ENCODE measurements at regions not wholly inside any gene's neighbourhood (a gene's known extent, or its start where the extent isn't known, plus 50 kb on each side); places are given as distances from the start of the nearest gene placed in this dataset.
"Not testable (repeated sequence)": the region's sequence is repeated elsewhere in the genome, so short reads cannot be mapped to it uniquely, and the experiment has no call there.

DNA sequence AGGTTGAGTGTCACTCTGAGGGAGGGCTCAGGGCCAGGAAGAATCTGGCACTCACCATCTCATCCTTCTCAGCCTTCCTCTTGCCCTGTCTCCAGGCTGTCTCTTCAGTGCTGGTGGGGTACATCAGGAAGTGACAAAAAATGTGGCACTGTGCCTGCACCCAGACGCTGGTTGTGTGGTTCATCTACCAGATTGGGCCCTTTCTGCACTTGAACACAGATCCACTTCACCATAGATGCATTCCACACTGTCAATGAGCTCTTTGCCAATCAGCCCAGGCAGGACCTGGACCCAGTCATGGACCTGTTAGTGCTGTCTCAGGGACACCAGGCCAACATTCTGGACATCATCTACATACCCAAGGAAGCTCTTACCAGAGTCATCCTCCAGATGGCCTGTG is 247.7 kb downstream of the CWH43 start:
- not testable (repeated sequence) for H3K9me3 Mint-ChIP-seq; H3K27me3 Mint-ChIP-seq; H3K36me3 Mint-ChIP-seq (ENCODE audit: low read depth); H3K4me1 Mint-ChIP-seq (ENCODE audit: low read depth); H3K27ac Mint-ChIP-seq; H3K4me3 Mint-ChIP-seq

DNA sequence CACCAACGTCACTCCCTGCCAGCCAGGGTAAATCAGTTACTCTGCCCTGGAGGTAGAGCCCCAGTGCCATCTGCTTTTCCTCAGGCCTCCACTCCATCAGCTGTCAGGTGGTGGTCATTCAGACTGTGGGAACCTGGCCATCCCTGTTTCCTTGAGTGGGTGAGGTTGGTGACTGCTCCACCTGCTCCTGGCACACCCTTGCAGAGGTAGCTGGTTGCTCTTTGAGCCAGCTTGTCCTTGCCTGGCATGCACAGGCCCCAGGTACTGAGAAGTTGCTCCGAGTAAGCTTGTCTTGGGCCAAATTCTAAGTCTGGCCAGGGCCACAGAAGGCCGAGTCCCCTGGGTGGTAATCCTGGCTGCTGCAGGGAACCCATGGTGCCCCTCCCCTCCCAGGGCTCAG is 248.3 kb downstream of the CWH43 start:
- not testable (repeated sequence) for H3K27me3 Mint-ChIP-seq; H3K4me1 Mint-ChIP-seq (ENCODE audit: low read depth); H3K9me3 Mint-ChIP-seq

DNA sequence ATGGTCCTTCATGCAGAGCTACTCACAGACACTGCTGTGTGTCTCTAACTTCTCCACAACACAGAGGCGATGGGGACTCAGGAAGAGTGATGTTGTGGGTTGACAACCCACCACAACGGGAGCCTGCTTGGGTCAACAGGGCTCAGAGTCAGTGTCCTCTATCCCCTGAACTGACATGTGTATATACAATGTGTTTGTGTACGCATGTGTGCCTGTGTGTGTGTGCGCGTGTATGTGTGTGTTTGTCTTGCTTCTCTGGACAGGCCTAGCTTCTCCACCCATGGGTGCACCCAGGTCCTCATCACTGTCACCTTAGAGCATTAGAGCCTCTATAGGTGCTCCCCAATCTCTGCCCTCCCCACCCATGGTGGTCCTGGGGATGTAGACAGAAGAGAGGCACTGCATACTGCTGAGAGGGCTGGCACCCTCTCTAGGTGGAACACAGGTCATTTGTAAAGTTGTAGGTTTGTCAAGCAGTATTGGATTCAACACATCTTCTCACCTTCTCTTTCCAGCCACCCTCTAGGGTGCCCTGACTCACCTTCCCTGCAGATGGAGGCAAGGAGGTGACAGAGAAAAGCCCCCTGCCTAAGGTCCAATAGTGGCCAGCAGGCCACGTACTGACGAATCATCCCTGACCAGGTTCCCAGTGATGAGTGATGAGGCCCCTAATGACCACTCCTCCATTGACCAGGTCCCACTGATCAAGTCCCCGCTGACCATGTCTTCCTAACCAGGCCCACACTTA is 249.5 kb downstream of the CWH43 start:
- not testable (repeated sequence) for H3K4me3 Mint-ChIP-seq; H3K4me1 Mint-ChIP-seq (ENCODE audit: low read depth); H3K27ac Mint-ChIP-seq; H3K36me3 Mint-ChIP-seq (ENCODE audit: low read depth); H3K9me3 Mint-ChIP-seq; H3K27me3 Mint-ChIP-seq

More for the DNA sequence above, 248.3 kb downstream of the CWH43 start:
- not testable (repeated sequence) for H3K27ac Mint-ChIP-seq; H3K4me3 Mint-ChIP-seq; H3K36me3 Mint-ChIP-seq (ENCODE audit: low read depth)

DNA sequence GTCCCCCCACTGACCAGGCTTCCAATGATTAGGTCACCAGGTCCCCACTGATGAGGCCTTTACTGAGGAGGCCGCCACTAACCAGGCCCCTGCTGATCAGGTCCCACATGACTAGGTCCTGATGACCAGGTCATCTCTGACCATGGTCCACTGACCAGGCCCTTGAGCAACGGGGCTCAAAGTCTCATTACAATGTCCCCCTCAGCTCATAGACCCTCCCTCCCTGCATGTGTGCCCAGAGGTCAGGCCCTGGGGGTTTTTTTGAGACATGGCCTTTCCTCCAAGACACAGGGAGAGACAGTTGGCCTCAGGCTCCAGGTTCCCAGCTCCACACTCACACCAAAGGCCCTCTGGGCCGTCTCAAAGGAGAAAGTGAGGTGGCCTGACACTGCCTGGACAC is 250.4 kb downstream of the CWH43 start:
- not testable (repeated sequence) for H3K9me3 Mint-ChIP-seq; H3K4me3 Mint-ChIP-seq; H3K36me3 Mint-ChIP-seq (ENCODE audit: low read depth); H3K27me3 Mint-ChIP-seq; H3K27ac Mint-ChIP-seq; H3K4me1 Mint-ChIP-seq (ENCODE audit: low read depth)

DNA sequence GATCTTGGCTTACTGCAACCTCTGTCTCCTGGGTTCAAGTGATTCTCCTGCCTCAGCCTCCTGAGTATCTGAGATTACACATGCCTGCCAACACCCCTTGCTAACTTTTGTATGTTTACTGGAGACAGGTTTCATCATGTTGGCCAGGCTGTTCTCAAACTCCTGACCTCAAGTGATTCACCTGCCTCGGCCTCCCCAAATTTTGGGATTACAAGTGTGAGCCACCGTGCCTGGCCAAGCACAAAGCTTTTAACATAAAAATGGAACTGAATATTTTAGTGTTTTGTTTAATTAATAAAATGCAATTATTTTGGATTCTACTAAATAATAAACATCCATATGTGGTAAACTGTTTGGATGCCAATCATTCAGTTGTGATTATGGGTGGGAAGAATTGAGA is 255.2 kb downstream of the CWH43 start:
- H3K9me3 Mint-ChIP-seq; H3K4me3 Mint-ChIP-seq; H3K4me1 Mint-ChIP-seq (ENCODE audit: low read depth); H3K36me3 Mint-ChIP-seq (ENCODE audit: low read depth); H3K27me3 Mint-ChIP-seq; H3K27ac Mint-ChIP-seq: not testable (repeated sequence)

DNA sequence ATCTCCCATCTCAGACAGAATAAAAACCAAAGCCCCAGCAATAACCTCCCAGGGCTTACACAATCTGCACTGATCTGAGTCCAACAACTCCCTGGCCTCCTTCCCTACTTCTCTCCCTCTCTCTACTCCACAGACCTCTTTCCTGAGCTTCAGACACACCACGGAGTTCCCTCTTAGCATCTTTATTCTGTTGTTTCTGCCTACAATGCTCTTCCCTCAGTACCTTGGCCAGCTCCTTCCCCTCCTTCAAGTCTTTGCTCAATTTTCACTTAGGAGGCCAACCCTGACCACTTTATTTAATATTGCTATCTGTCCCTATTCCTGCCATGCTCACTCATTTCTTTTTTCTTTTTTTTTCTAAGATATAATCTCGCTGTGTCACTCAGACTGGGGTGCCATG is 276.7 kb downstream of the CWH43 start:
- H3K27me3 Mint-ChIP-seq; H3K4me3 Mint-ChIP-seq; H3K9me3 Mint-ChIP-seq; H3K4me1 Mint-ChIP-seq (ENCODE audit: low read depth); H3K36me3 Mint-ChIP-seq (ENCODE audit: low read depth); H3K27ac Mint-ChIP-seq: not testable (repeated sequence)

DNA sequence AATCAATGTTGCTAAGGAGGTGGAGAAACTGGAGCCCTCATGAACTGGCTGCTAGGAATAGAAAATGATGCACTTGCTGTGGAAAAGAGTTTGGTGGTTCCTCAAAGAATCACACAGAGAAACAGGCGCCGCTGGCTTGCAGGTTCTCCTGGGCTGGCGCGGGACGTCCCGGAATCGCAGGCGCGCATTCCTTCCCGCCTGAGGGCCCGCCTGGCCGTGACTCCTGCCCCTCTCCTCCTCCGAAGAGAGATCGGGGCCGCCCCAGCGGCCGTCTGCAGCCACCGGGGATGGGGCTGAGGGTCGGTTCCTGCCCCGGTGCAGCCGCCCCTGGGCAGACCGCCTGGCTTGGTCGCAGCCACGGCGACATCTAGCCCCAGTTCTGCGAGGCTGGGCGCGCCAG is 284.4 kb downstream of the CWH43 start:
- not testable (repeated sequence) for H3K27ac Mint-ChIP-seq; H3K4me3 Mint-ChIP-seq; H3K27me3 Mint-ChIP-seq; H3K36me3 Mint-ChIP-seq (ENCODE audit: low read depth); H3K4me1 Mint-ChIP-seq (ENCODE audit: low read depth); H3K9me3 Mint-ChIP-seq

DNA sequence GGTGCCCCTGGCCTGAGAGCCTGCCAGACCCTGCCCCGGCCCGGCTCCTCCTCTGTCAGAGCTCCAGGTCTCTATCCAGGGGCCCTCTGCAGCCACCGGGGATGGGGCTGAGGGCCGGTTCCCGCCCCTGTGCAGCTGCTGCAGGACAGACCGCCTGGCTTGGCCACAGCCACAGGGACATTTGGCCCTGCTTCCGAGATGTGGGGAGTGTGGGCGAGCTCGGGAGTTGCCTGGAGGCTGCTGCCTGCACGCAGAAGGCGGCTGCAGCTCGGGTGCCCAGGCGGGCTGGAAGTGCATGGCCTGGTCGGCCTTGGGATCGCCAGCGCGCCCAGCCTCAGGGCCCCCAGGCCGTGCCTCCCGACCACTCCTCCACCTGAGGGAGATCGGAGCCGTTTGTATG is 284.8 kb downstream of the CWH43 start:
- H3K9me3 Mint-ChIP-seq; H3K27ac Mint-ChIP-seq; H3K36me3 Mint-ChIP-seq (ENCODE audit: low read depth); H3K4me1 Mint-ChIP-seq (ENCODE audit: low read depth); H3K27me3 Mint-ChIP-seq; H3K4me3 Mint-ChIP-seq: not testable (repeated sequence)

DNA sequence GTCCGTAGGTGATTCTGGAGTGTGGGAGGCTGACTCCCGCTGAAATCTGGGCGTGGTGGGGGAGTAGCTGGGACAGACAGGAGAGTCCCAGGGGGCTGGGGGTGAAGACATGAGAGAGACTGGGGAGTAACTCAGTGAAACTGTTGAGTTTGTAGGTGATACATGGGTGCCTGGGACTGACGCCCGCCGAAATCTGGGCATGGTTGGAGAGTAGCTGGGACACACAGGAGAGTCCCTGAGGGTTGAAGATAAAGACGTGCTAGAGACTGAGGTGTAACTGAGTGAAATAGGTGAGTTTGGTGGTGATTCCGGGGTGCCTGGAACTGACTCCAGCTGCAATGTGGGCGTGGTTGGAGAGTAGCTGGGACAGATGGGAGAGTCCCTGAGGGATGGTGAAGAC is 299.8 kb downstream of the CWH43 start:
- not testable (repeated sequence) for H3K27me3 Mint-ChIP-seq; H3K9me3 Mint-ChIP-seq; H3K27ac Mint-ChIP-seq; H3K4me3 Mint-ChIP-seq; H3K36me3 Mint-ChIP-seq (ENCODE audit: low read depth); H3K4me1 Mint-ChIP-seq (ENCODE audit: low read depth)

DNA sequence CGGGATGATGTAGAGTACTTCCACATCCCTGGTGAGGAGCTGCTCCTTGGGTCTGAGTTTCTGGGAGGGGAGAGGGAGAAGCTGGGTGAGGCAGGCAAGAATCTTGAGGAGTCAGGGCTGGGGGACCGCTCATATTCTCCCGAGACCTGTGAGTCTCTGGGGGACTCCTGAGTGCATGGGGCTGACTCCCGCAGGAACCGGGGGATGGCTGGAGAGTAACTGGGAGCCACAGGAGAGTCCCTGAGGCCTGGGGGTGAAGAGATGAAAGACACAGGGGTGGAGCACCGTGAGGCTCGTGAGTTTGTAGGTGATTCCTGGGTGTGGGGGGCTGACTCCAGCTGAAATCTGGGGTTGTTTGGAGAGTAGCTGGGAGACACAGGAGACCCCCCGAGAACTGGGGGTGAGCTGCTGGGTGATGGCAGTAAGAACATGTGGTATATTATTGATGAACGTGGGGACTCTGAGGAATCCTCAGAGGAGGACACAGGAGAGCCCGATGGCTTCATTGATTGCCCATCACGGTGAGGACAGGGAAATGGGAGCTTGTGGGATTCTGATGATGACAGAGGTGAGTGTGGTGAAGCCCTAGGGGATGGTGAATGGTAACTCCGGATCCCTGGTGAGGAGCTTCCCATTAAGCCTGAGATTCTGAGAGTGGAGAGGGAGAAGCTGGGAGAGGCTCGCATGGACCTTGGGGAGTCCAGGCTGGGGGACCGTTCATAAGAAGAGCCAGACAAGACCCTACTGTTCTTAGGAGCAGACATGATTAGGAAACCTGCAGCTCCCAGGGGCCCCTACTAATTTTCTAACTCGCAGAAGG is 301.1 kb downstream of the CWH43 start:
- not testable (repeated sequence) for H3K9me3 Mint-ChIP-seq; H3K27me3 Mint-ChIP-seq; H3K4me1 Mint-ChIP-seq (ENCODE audit: low read depth); H3K36me3 Mint-ChIP-seq (ENCODE audit: low read depth); H3K27ac Mint-ChIP-seq; H3K4me3 Mint-ChIP-seq

DNA sequence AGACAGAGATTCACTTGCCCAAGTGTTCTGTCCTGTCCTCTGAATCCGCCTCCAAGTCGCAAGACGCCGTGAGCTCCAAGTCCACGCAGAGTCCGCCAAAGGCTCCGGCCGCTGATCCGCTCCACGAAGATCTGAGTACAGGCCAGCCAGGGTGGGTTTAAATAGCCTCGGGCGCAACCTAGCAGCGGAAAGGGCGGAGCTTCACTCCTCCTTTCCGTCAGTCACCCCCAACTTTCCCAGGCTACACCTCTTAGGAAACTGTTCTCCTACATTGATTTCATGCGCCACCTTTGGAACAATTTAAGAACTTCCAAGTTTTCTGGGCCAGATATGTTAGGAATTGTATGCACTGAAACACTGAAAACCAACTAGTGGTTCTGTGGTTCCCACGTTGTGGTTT is 301.8 kb downstream of the CWH43 start:
- not testable (repeated sequence) for H3K36me3 Mint-ChIP-seq (ENCODE audit: low read depth); H3K27me3 Mint-ChIP-seq; H3K4me1 Mint-ChIP-seq (ENCODE audit: low read depth); H3K27ac Mint-ChIP-seq; H3K9me3 Mint-ChIP-seq; H3K4me3 Mint-ChIP-seq

DNA sequence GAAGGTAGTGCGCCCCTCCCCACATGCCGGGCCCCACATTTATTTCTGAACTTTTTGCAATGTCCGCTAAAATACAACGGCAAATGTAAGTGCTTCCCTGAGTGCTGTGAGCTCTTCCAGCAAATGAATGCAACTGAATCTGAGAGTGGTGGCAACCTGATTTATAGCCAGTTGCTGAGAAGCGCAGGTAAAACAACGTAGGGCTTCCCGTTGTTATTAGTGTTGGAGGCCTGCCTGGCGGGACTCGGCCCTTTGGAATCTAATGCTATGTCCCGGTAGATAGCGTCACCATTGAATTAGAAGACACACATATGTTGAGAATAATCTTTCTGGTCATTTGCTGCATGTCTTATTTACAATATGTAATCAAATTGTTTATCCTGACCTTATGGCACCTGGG is 302.7 kb downstream of the CWH43 start:
- not testable (repeated sequence) for H3K27me3 Mint-ChIP-seq; H3K36me3 Mint-ChIP-seq (ENCODE audit: low read depth); H3K9me3 Mint-ChIP-seq; H3K4me3 Mint-ChIP-seq; H3K27ac Mint-ChIP-seq; H3K4me1 Mint-ChIP-seq (ENCODE audit: low read depth)

DNA sequence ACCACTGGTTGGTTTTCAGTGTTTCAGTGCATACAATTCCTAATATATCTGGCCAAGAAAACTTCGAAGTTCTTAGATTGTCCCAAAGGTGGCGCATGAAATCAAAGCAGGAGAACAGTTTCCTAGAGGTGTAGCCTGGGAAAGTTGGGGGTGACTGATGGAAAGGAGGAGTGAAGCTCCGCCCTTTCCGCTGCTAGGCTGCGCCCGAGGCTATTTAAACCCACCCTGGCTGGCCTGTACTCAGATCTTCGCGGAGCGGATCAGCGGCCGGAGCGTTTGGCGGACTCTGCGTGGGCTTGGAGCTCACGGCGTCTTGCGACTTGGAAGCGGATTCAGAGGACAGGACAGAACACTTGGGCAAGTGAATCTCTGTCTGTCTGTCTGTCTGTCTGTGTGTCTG is 328.7 kb downstream of the CWH43 start:
- H3K27me3 Mint-ChIP-seq; H3K4me3 Mint-ChIP-seq; H3K27ac Mint-ChIP-seq; H3K36me3 Mint-ChIP-seq (ENCODE audit: low read depth); H3K4me1 Mint-ChIP-seq (ENCODE audit: low read depth): not testable (repeated sequence)
- peaks cover 14% of the 10 kb centered on the region for H3K9me3 Mint-ChIP-seq

DNA sequence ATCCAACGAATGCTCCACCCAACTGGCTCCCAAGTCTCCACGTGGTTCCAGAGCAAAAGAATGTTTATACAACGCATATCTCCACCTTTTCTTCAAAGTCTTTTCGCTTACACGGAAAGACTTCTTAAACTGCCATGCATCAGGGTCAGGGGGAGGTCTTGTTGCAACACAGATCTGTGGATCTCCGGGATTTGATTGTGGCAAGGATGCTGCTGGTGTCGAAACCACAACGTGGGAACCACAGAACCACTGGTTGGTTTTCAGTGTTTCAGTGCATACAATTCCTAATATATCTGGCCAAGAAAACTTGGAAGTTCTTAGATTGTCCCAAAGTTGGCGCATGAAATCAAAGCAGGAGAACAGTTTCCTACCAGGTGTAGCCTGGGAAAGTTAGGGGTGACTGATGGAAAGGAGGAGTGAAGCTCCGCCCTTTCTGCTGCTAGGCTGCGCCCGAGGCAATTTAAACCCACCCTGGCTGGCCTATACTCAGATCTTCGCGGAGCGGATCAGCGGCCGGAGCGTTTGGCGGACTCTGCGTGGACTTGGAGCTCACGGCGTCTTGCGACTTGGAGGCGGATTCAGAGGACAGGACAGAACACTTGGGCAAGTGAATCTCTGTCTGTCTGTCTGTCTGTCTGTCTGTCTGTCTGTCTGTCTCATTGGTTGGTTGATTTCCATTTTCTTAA is 334.8 kb downstream of the CWH43 start:
- H3K4me3 Mint-ChIP-seq; H3K27me3 Mint-ChIP-seq; H3K36me3 Mint-ChIP-seq (ENCODE audit: low read depth); H3K27ac Mint-ChIP-seq; H3K4me1 Mint-ChIP-seq (ENCODE audit: low read depth): not testable (repeated sequence)
- H3K9me3 Mint-ChIP-seq, result peaks cover 10% of the 10 kb centered on the region

DNA sequence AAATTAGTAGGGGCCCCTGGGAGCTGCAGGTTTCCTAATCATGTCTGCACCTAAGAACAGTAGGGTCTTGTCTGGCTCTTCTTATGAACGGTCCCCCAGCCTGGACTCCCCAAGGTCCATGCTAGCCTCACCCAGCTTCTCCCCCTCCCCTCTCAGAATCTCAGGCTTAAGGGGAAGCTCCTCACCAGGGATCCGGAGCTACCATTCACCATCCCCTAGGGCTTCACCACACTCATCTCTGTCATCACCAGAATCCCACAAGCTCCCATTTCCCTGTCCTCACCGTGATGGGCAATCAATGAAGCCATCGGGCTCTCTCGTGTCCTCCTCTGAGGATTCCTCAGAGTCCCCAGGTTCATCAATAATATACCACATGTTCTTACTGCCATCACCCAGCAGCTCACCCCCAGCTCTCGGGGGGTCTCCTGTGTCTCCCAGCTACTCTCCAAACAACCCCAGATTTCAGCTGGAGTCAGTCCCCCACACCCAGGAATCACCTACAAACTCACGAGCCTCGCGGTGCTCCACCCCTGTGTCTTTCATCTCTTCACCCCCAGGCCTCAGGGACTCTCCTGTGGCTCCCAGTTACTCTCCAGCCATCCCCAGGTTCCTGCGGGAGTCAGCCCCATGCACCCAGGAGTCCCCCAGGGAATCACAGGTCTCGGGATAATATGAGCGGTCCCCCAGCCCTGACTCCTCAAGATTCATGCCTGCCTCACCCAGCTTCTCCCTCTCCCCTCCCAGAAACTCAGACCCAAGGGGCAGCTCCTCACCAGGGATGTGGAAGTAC is 335.6 kb downstream of the CWH43 start:
- not testable (repeated sequence) for H3K27me3 Mint-ChIP-seq; H3K36me3 Mint-ChIP-seq (ENCODE audit: low read depth); H3K27ac Mint-ChIP-seq; H3K4me3 Mint-ChIP-seq; H3K4me1 Mint-ChIP-seq (ENCODE audit: low read depth)
- H3K9me3 Mint-ChIP-seq, result peaks cover 10% of the 10 kb centered on the region

All from stimulated activated naive CD8-positive, alpha-beta T cell treated with anti-CD3 and anti-CD28 coated beads, Interleukin-15, Interleukin-2, amounts not matched to agents 100 ng/mL and 50 ng/mL, for 24 hours (primary cell).